GM06990 (cell line): ENCODE measurements at regions not wholly inside any gene's neighbourhood (a gene's known extent, or its start where the extent isn't known, plus 50 kb on each side); places are given as distances from the start of the nearest gene placed in this dataset.

Experiments
- DNase-seq: peaks from one replicate; pipeline ENCODE4 v3.0.0-alpha.2; 2011; ENCODE audit not compliant: insufficient read length; ENCODE audit errors: extremely low read depth
- H3K27me3 ChIP-seq: replicated peaks from 2 replicates; pipeline ENCODE4 v1.6.0; 2011; ENCODE audit warnings: low read length; ENCODE audit not compliant: control insufficient read depth, insufficient read depth
- H3K36me3 ChIP-seq: 2 replicates; pipeline ENCODE4 v1.5.1; 2011; ENCODE audit warnings: low read length; ENCODE audit not compliant: control insufficient read depth, insufficient read depth
- H3K4me3 ChIP-seq: replicated peaks from 2 replicates; pipeline ENCODE4 v1.5.1; 2011; ENCODE audit warnings: low read depth, mild to moderate bottlenecking, control low read depth, low read length
- TF ChIP-seq, protein P1 (sequence below): IDR thresholded peaks from 2 replicates; pipeline ENCODE4 v1.5.1; 2011; ENCODE audit warnings: low read length, control low read depth, mild to moderate bottlenecking, inconsistent platforms; ENCODE audit not compliant: insufficient read depth, poor library complexity, severe bottlenecking

DNA sequence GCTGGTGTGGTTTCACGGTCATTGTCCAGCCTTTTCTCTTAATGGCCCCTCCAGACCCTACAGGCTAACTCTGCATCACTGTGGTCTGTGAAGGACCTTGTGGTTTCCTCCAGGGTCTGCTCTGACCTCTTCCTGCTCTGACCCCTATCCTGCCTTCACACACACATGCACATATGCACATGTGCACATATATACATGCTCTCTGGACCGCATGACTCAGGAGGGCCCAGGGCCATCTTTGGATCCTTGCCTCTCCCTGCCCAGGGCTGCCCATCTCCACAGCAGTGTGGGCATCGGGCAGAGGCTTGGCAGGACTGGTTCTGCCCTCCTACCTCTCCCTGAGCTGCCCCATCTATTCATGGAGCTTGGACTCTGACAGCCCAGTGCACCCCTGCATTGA, 510.9 kb downstream of the PTPRU start:
- TF ChIP-seq, protein P1, sequence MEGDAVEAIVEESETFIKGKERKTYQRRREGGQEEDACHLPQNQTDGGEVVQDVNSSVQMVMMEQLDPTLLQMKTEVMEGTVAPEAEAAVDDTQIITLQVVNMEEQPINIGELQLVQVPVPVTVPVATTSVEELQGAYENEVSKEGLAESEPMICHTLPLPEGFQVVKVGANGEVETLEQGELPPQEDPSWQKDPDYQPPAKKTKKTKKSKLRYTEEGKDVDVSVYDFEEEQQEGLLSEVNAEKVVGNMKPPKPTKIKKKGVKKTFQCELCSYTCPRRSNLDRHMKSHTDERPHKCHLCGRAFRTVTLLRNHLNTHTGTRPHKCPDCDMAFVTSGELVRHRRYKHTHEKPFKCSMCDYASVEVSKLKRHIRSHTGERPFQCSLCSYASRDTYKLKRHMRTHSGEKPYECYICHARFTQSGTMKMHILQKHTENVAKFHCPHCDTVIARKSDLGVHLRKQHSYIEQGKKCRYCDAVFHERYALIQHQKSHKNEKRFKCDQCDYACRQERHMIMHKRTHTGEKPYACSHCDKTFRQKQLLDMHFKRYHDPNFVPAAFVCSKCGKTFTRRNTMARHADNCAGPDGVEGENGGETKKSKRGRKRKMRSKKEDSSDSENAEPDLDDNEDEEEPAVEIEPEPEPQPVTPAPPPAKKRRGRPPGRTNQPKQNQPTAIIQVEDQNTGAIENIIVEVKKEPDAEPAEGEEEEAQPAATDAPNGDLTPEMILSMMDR, result no peak
- Histone ChIP-seq H3K36me3 (no peaks in the 10 kb centered on the region), H3K4me3 (no peak overlapping the region), H3K27me3 (no peaks in the 10 kb centered on the region; the same call in 1 of the 2 replicates)
- DNase-seq, result no peak

DNA sequence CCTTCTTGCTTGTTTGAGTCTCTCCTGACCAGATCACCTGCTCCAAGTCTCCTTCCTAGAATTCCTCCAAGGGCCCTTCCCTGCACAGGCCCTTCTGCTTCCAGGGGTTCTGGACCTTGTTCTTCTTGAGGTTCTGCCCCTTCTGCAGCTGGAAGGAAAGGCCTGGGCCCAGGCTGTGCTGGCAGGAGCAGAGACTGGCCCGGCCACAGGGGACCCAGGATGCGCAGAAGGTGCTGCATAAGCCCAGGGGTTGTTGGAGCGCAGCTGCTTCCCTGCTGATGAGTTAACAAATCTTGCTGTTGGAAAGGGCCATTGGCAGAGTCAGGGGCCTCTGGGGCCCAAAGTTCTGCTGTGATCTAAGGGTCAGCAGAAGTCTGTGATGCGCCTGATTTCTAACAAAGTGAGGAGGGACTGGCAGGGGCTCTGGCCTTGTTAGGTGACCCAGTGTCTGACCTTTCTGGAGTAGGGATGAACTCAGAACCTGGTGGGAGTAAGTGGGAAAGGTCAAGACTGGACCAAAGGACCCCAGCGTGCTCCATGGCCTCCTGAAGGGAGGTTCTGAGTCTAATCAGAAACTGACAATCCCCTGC, 509.8 kb downstream of the PTPRU start:
- Histone ChIP-seq H3K36me3 (no peaks in the 10 kb centered on the region), H3K4me3 (no peak overlapping the region), H3K27me3 (no peaks in the 10 kb centered on the region; the same call in 1 of the 2 replicates)
- no peak for DNase-seq
- TF ChIP-seq, protein P1, result no peak

DNA sequence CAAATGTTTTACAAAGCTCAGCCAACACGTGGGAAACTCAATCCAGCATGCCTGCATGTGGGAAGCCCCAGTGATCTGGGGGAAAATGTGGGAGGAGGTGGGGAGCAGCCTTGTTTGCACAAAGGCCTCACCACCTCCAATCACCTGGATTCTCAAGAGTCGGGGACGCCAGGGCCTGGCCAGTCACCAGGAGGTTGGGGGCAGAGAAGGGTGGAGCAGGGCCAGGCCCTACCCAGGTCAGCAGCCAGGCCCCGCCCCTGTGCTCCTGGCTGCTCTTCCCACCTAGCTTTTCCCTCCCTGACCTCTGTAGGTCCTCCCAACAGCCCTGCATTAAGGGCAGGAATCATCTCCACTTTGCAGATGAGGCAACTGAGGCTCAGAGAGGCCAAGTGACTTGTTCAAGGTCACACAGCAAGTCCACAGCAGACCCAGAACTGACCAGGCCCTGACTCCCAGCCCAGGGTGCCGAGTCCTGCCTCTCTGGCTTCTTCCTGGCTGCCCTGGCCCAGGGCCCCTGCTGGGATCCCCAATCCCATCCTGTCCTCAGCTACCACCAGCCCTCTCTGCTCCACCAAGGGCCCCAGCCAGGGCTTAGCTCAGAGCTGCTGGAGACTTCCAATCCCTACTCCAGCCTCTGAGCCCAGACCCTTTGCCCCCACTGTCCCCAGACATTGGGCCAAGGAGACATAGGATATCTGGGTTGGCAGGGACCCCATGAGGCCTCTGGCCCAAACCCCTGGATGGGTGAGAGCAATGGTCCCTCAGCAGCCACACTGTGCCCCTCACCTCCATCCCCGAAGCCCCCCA, 508.6 kb downstream of the PTPRU start:
- TF ChIP-seq, protein P1, result no peak
- Histone ChIP-seq H3K4me3 (no peak overlapping the region), H3K27me3 (no peaks in the 10 kb centered on the region; the same call in 1 of the 2 replicates), H3K36me3 (no peaks in the 10 kb centered on the region)
- no peak for DNase-seq

DNA sequence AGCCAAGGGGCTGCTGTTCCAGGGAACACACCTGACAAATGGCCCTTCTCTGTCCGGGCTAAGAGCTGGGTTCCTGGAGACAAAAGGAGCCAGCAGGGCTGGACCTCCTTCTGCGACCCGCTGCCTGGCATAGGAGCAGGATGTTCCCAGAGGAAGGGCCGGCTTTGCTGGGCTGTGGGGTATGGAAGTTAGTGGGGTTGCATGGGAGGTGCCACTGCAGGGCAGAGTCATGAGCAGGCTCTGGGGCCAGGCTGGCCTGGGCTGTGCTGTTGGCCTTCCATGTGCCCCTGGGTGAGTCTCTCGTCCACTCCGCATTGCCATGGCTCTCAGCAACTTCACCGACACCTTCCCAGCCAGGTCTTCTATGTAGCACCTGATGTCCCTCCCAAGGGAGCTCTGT, 507.6 kb downstream of the PTPRU start:
- H3K27me3 ChIP-seq, result no peaks in the 10 kb centered on the region; the same call in 1 of the 2 replicates
- no peak for DNase-seq
- no peaks in the 10 kb centered on the region for H3K36me3 ChIP-seq
- H3K4me3 ChIP-seq, result no peak overlapping the region
- TF ChIP-seq, protein P1, result no peak

DNA sequence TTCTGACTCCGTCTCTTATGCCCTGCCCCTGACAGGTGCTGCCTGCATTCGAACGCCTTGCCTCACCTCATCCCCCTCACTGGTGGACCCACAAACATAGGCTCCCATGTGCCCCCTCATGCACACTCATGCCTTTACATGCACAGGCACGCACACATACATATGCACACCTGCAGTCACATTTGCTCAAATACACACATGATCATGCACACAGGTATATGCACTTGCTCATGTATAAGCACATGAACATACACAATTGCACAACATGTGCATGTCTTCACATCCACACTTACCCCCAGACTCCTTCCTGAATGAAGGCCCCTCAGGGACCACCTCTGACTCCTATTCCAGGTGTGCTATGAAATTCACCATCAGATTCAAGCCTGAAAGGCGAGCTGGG, 506.9 kb downstream of the PTPRU start:
- Histone ChIP-seq H3K27me3 (no peaks in the 10 kb centered on the region; the same call in 1 of the 2 replicates), H3K4me3 (no peak overlapping the region), H3K36me3 (no peaks in the 10 kb centered on the region)
- TF ChIP-seq, protein P1, result no peak
- DNase-seq, result no peak
